ENCODE measurements at regions not wholly inside any gene's neighbourhood (a gene's known extent, or its start where the extent isn't known, plus 50 kb on each side); places are given as distances from the start of the nearest gene placed in this dataset.

DNA sequence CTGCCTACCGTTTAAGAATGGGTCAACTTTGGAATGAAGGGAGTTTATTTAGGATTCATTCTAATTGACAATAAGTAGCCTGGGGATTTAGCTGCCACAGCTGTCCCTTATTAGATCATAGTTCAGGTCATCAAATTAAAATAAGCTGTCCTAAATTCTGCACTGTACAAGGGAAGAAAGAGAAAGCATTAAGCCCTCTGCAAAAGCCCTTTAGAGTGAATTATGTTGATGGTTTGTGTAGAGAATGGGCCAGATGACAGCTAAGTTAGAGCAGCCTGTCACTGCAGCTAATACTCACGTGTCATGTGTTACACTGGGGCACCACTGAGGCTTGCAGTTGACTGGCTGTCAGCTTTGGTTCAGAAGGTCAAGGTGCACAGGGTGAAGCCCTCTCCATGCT is 737.1 kb upstream of the SLC10A2 start:
- Histone ChIP-seq H3K27ac (no peak overlapping the region), H3K36me3 (no peaks in the 10 kb centered on the region), H3K4me1 (no peaks in the 10 kb centered on the region), H3K9me3 (no peaks in the 10 kb centered on the region), H3K27me3 (no peaks in the 10 kb centered on the region), H3K4me3 (no peak overlapping the region)
- no peak for ATAC-seq
- 8 to 12% methylated on average over 2 of the region's 2 CpGs for WGBS, 2 donors (ENCODE audit: low coverage in 1 of 2)
- TF ChIP-seq POLR2A (IDR thresholded peaks at IDR 0.05) (no peak), POLR2AphosphoS5 (IDR thresholded peaks at IDR 0.05) (no peak), EP300 (IDR thresholded peaks at IDR 0.05) (no peak), CTCF (IDR thresholded peaks at IDR 0.05) (no peak)

DNA sequence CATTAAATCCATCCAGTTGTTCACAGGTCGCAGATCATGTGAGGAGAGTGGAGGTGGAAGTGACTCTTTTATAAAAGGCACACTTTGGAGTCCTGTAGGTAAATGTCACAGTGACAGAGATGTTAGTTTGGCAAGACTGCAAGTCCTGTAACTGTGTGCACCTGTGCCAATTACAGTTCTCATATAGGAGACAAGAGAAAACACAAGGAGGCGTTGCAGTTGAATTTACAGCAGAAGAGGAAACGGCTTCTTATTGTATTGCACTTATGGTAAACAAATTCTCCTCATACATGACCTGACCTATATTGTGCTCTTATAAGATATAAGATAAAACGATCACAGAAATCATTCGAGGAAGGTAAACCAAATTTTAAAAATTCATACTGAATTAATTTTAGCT is 732.8 kb upstream of the SLC10A2 start:
- no peak for TF ChIP-seq POLR2A (IDR thresholded peaks at IDR 0.05)
- TF ChIP-seq EP300 (IDR thresholded peaks at IDR 0.05): no peak
- TF ChIP-seq CTCF (IDR thresholded peaks at IDR 0.05): no peak
- TF ChIP-seq POLR2AphosphoS5 (IDR thresholded peaks at IDR 0.05): no peak
- no peak for ATAC-seq
- no peaks in the 10 kb centered on the region for H3K36me3 ChIP-seq
- no peaks in the 10 kb centered on the region for H3K4me1 ChIP-seq
- no peak overlapping the region for H3K27ac ChIP-seq
- H3K4me3 ChIP-seq: no peak overlapping the region
- no peaks in the 10 kb centered on the region for H3K27me3 ChIP-seq
- 56 to 72% methylated on average over 5 of the region's 5 CpGs for WGBS, 2 donors (ENCODE audit: low coverage in 1 of 2)
- no peaks in the 10 kb centered on the region for H3K9me3 ChIP-seq

DNA sequence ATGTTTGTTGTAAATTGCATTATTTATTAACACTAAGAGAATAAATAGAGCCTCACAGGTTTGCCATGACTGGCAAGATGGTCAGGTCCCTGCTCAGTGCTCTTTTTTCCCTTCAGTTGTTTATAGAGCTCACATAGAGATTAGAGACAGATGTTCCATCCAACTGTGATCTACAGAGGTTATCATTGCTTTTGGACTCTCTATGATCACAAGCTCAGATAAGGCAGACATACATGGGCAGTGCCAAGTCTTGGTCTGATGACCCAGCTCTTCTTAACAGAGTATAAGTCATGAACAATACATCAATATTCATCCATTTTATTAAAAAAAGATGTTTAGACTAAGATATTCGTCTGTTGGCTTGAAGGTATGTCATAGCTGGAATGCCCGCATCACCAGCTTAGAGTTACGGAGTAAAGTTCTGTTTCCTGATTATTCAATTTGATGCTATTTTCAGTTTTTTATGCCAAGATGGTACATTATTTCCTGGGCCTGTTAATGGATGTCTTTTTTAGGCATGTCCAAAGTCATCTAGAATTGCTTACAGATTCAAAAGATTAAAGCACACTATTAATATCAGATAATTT is 729.8 kb upstream of the SLC10A2 start:
- Histone ChIP-seq H3K4me3 (no peak overlapping the region), H3K4me1 (no peaks in the 10 kb centered on the region), H3K27me3 (no peaks in the 10 kb centered on the region), H3K9me3 (no peaks in the 10 kb centered on the region), H3K36me3 (no peaks in the 10 kb centered on the region), H3K27ac (no peak overlapping the region)
- ATAC-seq: no peak
- TF ChIP-seq CTCF (IDR thresholded peaks at IDR 0.05): no peak
- TF ChIP-seq POLR2A (IDR thresholded peaks at IDR 0.05): no peak
- WGBS, 2 donors (ENCODE audit: low coverage in 1 of 2): 61 to 85% methylated on average over 3 of the region's 3 CpGs

DNA sequence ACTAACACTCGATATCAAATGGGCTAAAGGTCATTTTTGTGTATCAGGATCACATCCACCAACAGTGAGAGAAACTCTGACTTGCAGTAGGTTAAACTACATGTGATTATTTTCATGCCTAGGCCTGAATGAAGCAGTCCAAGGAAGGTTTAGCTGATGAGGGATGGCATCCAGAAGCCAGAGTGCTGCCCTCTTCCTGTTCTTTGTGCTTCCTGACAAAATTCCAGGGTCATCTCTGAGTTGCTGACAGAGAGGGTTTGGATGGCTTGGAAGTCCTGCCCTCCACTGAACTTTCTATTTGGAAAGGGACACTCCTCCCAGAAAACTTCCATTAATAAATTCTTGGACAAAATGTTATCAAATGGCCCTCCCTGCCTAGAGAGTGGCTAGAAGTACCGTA is 728.3 kb upstream of the SLC10A2 start:
- WGBS, 2 donors (ENCODE audit: low coverage in 1 of 2): 55 to 71% methylated on average over 1 to 2 of the region's 2 CpGs
- Histone ChIP-seq H3K4me3 (no peak overlapping the region), H3K9me3 (no peaks in the 10 kb centered on the region), H3K27me3 (no peaks in the 10 kb centered on the region), H3K36me3 (no peaks in the 10 kb centered on the region), H3K4me1 (no peaks in the 10 kb centered on the region), H3K27ac (no peak overlapping the region)
- no peak for ATAC-seq
- TF ChIP-seq EP300 (IDR thresholded peaks at IDR 0.05): no peak
- TF ChIP-seq CTCF (IDR thresholded peaks at IDR 0.05): no peak
- no peak for TF ChIP-seq POLR2A (IDR thresholded peaks at IDR 0.05)
- TF ChIP-seq POLR2AphosphoS5 (IDR thresholded peaks at IDR 0.05): no peak

GRCh38 chr13:103788061-103788652 is 721.9 kb upstream of the SLC10A2 start:
- Histone ChIP-seq H3K4me1 (no peaks in the 10 kb centered on the region), H3K4me3 (no peak overlapping the region), H3K9me3 (no peaks in the 10 kb centered on the region), H3K36me3 (no peaks in the 10 kb centered on the region), H3K27me3 (no peaks in the 10 kb centered on the region), H3K27ac (no peak overlapping the region)
- ATAC-seq: no peak
- TF ChIP-seq EP300 (IDR thresholded peaks at IDR 0.05): no peak
- no peak for TF ChIP-seq POLR2AphosphoS5 (IDR thresholded peaks at IDR 0.05)
- no peak for TF ChIP-seq POLR2A (IDR thresholded peaks at IDR 0.05)
- no peak for TF ChIP-seq CTCF (IDR thresholded peaks at IDR 0.05)
- WGBS, 2 donors (ENCODE audit: low coverage in 1 of 2): 15 to 28% methylated on average over 2 of the region's 2 CpGs

All from gastroesophageal sphincter (tissue), 4 donors.